GM19035 (cell line): ENCODE measurements at regions not wholly inside any gene's neighbourhood (a gene's known extent, or its start where the extent isn't known, plus 50 kb on each side); places are given as distances from the start of the nearest gene placed in this dataset.
A peak's percentile ranks its signal among the peaks of the same experiment; 100 is the strongest.

ENCODE experiments used
- ATAC-seq: cut with Tn5 transposase; IDR thresholded peaks from one replicate; pipeline ENCODE4 v1.9.1; 2021; ENCODE audit not compliant: unreplicated experiment

- no peak for ATAC-seq
These were observed 172.5 kb downstream of the SMAD2 start for GRCh38 chr18:47758000-47758399.

GRCh38 chr18:47756364-47757016 is 174.0 kb downstream of the SMAD2 start:
- peak; percentile 74 for ATAC-seq

GRCh38 chr18:47755102-47755456 is 175.4 kb downstream of the SMAD2 start:
- no peak for ATAC-seq

- ATAC-seq: no peak
These were observed 176.0 kb downstream of the SMAD2 start for GRCh38 chr18:47754311-47755101.

- no peak for ATAC-seq
These were observed 177.4 kb downstream of the SMAD2 start for GRCh38 chr18:47752796-47753645.

- no peak for ATAC-seq
These were observed 179.5 kb downstream of the SMAD2 start for GRCh38 chr18:47750889-47751423.

GRCh38 chr18:47749600-47749973 is 180.9 kb downstream of the SMAD2 start:
- ATAC-seq: no peak

- peak; percentile 81 for ATAC-seq
These were observed 181.4 kb downstream of the SMAD2 start for GRCh38 chr18:47748847-47749599.

GRCh38 chr18:47748093-47748796 is 182.2 kb downstream of the SMAD2 start:
- ATAC-seq: no peak

- ATAC-seq: no peak
These were observed 183.1 kb downstream of the SMAD2 start for GRCh38 chr18:47747260-47747795.

- ATAC-seq: no peak
These were observed 183.8 kb downstream of the SMAD2 start for GRCh38 chr18:47746615-47747014.

GRCh38 chr18:47745227-47745626 is 185.2 kb downstream of the SMAD2 start:
- ATAC-seq: no peak

- no peak for ATAC-seq
These were observed 192.5 kb downstream of the SMAD2 start for GRCh38 chr18:47737956-47738355.

- no peak for ATAC-seq
These were observed 193.1 kb downstream of the SMAD2 start for GRCh38 chr18:47737198-47737830.

GRCh38 chr18:47736376-47737140 is 193.9 kb downstream of the SMAD2 start:
- ATAC-seq: no peak

- no peak for ATAC-seq
These were observed 195.3 kb downstream of the SMAD2 start for GRCh38 chr18:47735041-47735702.

GRCh38 chr18:47731276-47731675 is 199.2 kb downstream of the SMAD2 start:
- ATAC-seq: no peak

- ATAC-seq: no peak
These were observed 199.7 kb downstream of the SMAD2 start for GRCh38 chr18:47730795-47731194.
